Activated T-helper 9 cell treated with anti-CD3 and anti-CD28 coated beads, Interleukin-2, amount 50 U/mL, for 16 hours (primary cell): ENCODE measurements at regions not wholly inside any gene's neighbourhood (a gene's known extent, or its start where the extent isn't known, plus 50 kb on each side); places are given as distances from the start of the nearest gene placed in this dataset.

ENCODE experiments used
- DNase-seq: peaks from one replicate; pipeline ENCODE4 v3.0.0-alpha.2; 2020; ENCODE audit warnings: low read depth

DNA sequence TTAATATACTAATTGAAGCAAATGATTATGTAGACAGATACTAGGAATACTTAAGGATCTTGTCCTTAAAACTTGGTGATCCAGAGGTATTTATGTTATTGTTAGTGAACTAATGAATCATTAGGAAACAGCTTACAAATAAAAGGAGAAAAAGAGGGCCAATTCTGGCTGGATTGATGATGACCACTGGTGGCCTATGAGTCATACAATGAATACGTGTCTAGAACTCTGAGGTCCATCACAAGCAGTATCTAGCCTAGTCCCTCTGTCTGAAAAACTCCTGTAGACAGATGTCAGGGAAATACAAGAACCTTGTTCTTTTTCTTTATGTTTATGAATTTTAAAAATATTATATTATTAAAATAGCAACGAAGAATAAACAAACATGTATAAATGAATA is 51.7 kb upstream of the RTL1 start:
- no peak for DNase-seq

DNA sequence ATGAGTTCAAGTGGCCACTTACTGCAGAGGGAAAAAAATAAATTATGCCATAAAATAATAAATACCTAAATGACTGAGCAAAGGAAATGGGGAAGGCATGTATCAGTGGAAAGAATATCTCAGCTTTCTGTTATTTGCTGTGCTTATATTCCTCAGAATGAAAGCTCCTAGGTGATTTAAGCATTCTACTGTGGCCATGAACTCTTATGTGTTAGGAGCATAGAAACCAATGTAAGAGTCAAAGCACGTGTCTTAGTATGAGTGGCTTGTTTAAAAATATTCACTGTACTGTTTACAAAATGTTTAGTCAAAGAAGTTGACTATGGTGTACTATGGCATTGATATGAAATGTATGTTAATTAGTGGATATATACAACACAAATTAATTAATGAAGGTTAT is 59.0 kb upstream of the RTL1 start:
- no peak for DNase-seq

DNA sequence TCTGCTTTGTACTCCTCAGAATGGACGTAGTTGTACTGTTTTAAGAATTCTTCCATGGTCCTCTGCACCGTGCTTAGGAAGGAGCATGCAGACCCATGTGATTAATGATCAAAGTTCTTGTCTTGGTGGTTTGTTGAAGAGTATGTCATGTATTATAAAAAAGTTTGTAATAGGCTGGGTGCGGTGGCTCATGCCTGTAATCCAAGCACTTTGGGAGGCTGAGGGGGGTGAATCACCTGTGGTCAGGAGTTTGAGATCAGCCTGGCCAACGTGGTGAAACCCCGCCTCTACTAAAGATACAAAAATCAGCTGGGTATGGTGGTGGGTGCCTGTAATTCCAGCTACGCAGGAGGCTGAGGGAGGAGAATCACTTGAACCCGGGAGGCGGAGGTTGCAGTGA is 61.8 kb upstream of the RTL1 start:
- no peak for DNase-seq

DNA sequence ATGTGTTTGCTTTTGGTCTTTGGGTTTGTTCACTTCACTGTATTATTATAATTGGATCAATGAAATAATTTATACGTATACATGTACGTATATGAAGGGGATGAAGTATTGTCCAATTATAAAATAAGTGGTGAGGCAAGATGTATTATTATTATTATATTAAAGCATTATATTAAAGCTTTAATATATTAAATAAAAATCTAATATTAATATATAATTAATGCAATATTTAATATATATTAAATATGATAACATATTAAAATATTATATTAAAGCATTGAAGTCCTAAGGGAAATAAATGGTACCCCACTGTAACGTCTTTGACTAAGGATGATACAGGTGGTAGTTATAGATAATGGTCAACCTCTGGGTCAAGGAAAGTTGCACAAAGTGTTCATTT is 63.7 kb upstream of the RTL1 start:
- no peak for DNase-seq

DNA sequence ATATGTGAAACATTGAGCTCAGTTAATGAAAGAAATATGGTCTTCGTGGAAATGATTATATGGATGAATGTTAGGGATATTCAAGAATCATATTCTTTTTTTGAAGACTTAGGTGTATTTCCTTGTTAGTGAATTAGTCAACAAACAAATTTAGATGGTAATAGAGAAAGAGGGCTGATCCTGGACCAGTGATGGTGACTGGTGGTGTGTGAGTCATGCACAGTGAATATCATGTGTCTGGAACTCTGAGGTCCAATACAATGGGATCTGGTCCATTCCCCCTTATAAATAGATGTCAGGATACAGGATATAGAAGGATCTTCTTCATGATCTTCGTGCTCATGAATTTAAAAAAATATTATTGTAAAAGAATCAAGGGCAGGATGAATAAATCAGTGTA is 64.4 kb upstream of the RTL1 start:
- no peak for DNase-seq

DNA sequence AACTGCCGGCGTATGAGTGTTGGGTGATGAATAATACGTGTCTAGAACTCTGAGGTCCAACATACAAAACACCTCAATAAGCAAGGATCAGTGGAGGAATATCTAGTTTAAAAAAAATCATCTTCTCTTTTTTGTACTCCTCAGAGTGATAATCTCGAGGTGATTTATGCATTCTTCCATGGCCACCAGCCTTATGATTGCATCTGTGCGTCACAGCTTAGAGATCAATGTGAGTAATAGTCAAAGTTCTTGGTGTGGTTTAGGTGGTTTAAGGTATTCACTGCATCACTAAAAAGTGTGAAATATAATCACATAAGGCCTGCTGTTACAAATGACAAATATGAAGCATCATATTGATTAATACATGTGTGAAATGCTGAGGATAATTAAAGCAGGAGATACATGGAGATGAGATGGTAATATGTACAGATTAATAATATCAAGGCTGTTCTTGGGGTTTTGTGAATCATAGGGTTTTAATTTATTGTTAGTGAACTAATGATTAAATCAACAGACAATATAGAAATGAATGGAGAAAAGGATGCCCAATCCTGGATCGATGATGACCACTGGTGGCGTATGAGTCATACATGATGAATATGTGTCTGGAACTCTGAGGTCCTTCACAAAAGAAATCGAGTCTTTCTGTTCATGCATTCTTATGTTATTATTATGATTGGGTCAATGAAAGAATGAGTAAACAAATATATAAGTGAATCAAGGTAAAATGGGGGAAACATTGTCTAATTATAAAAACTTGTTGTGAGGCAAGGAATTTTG is 68.8 kb upstream of the RTL1 start:
- DNase-seq, result no peak

DNA sequence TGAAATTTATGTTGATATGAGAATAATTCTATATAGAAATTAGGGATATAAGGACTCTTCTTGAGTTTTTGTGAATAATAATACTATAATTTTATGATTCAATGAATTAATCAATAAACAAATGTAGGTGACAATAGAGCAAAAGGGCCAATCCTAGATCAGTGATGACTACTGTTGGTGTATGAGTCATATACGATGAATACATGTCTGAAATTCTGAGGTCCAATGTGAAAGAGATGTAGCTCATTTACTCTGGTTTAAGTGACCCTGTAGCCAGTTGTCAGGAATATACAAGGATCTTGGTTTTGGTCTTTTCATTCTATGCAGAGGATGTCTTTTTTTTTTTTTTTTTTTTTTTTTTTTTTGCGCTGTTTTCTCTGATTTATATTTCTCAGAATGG is 72.1 kb upstream of the RTL1 start:
- no peak for DNase-seq

DNA sequence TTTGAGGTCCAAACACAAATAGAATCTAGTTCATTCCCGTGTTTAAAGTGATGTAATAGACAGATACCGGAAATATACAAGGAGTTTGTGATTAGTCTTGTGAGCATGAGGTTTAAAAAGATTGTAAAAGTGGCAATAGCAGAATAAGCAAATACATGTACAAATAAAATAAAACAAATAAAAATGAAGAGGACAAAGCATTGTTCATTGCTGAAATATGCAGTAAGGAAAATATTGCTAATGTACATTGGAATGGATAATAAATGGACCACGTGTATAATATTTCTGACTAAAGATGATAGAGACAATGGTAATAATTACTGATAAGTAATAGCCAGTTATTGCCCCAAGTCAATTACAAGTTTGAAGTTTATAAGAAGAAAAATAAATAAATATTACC is 75.6 kb upstream of the RTL1 start:
- no peak for DNase-seq

DNA sequence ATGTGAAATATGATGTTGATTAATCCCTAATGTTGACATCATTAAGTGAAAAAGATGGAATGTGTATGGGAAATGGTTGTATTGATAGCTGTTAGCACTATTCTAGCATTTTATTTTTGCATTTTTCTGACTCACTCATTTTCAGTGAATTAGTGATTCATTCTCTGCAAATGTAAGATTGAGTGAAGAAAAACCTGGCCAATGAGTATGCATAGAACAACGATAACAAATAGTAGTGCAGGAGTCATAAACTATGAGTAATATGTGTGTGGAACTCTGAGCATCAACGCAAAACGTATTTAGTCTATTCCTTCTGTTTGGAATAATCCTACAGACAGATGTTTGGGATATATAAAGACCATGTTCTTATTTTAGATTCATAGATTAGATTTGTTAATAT is 76.3 kb upstream of the RTL1 start:
- DNase-seq, result no peak

DNA sequence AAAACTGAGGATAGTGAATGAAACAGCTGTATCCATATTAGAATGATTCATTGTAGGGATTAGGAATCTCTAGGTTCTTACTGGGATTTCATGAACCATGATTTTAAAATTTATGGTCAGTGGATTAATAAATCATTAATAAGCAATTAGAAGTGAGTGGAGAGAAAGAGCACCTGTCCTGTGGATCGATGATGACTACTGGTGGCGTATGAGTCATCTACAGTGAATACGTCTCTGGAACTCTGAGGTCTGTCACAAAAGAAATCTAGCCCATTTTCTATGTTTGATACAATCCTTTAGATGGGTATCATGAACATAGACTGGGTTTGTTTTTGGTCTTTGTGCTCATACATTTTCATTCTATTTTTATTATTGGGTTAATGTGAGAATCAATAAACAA is 77.3 kb upstream of the RTL1 start:
- no peak for DNase-seq

DNA sequence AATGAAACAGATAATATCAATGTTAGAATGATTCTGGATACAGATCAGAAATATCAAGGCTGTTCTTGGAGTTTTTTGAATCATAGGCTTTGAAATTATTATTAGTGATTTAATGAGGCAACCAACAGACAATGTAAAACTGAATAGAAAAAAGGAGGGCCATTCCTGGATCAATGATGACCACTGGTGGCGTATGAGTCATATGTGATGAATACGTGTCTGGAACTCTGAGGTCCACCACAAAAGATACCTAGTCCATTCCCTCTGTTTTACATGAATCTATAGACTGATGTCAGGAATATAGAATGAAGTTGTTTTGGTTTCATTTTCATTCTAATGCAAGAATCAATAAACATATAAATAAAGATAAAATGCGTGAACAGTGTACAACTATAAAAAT is 78.3 kb upstream of the RTL1 start:
- no peak for DNase-seq

DNA sequence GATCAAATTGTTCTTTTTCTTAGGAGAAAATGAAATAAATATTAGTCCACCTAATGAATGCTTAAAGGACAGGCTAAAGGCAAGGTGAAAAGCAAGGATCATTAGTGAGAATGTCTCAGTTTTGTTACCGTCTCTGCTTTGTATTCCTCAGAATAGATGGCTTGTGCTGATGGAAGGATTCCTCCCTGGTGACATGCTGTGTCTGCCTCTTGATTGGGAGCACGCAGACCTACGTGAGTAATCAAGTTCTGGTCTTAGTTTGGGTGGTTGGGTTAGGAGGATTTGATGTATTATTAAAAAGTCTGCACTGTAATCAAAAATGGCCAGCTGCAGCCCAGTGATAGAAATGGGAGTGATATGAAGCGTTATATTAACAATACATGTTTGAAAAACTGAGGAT is 78.8 kb upstream of the RTL1 start:
- no peak for DNase-seq

DNA sequence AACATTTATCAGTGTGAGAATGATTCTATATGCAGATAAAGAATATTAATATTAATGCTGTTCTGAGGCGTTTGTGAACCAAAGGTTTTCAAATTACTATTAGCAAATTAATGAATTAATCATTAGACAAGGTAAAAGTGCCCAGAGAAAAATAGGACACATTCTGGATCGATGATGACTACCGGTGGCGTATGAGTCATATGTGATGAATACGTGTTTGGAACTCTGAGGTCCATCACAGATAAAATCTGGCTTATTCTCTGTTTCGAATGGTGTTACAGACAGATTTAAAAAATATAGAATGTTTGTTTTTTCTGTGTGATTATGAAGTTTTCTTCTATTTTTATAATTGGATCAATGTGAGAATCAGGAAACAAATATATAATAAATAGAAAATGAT is 79.2 kb upstream of the RTL1 start:
- no peak for DNase-seq

DNA sequence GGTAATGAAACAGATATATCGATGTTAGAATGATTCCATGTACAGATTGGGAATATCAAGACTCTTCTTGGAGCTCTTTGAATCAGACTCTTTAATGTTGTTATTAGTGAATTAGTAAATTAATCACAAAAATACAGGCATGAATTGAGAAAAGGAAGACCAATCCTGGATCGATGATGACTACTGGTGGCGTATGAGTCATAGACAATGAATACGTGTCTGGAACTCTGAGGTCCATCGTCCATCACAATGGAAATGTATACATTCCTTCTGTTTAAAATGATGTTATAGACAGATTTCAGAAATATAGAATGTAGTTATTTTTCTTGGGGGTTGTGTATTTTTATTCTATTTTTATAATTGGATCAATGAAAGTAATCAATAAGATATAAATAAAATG is 80.2 kb upstream of the RTL1 start:
- DNase-seq, result no peak

DNA sequence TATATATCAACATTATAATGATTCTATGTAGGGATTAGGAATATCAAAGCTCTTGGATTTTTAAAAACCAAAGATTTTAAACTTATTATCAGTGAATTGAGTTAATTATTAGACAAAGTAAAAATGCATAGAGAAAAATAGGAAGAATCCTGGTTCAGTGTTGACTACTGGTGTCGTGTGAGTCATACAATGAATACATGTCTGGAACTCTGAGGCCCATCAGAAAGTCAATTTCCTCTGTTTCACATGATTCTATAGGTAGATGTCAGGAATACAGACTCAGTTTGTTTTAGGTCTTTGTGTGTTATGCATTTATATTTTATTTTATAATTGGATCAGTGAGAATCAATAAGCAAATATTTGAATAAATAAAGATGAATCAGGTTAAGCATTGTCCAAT is 84.5 kb upstream of the RTL1 start:
- no peak for DNase-seq

DNA sequence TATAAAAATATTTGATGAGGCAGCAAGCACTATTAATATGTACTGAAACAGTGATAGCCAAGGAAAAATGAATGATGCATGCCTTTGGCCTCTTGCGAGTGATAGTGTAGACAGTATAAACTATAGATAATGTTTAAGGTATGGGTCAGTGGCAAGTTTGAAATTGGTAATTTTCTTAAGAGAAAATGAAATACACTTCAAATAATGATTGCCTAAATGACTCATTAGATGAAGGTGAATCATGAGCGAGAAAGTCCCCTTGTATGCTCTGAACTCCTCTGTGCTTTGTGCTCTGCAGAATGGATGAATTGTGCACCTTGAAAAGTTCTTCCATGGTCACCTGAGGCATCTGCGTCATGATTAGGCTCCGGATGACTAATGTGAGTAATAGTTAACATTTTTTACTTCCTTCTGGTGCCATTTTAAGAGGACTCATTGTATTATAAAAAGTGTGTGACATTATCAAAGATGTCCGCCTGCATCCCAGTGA is 84.9 kb upstream of the RTL1 start:
- no peak for DNase-seq

DNA sequence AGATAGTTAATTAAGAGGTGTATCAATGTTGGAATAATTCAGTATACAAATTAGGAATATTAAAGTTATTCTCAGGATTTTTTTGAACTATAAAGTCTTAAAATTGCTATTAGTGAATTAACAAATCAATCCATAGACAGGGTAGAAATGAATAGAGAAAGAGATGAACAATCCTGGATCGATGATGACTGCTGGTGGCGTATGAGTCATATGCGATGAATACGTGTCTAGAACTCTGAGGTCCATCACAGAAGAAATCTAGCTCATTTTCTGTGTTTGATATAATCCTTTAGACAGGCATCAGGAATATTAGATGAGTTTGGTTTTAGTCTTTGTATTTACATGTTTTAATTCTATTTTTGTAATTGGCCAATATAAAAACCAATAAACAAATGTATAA is 85.4 kb upstream of the RTL1 start:
- DNase-seq, result no peak

DNA sequence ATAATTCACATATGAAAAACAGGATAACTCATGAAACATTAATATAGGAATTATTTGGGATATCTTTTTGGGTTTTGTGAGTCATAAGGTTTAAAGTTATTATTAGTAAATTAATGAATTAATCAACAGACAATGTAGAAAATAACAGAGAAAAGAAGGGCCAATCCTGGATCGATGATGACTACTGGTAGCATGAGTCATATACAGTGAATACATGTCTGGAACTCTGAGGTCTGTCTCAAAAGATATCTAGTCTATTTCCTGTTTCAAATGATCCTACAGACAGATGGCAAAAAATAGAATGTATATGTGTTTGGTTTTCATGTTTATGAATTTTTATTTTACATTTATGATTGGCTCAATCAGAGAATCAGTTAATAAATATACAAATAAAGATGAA is 86.4 kb upstream of the RTL1 start:
- DNase-seq, result no peak

DNA sequence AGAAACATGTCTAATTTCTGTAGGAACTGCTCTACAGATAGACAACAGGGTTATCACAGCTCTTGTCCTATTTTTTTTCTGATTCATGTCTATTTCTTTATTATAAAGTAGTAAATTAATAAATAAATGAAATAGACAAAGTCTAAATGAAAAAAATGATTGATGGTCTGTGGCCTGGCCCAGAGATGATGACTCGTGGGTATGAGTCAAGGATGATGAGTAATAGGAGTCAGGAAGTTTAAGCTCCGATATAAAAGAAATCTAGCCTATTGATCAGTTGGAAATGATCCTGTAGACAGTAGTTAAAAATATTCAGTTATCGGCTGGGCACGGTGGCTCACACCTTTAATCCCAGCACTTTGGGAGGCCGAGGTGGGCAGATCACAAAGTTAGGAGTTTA is 90.6 kb upstream of the RTL1 start:
- DNase-seq, result no peak

DNA sequence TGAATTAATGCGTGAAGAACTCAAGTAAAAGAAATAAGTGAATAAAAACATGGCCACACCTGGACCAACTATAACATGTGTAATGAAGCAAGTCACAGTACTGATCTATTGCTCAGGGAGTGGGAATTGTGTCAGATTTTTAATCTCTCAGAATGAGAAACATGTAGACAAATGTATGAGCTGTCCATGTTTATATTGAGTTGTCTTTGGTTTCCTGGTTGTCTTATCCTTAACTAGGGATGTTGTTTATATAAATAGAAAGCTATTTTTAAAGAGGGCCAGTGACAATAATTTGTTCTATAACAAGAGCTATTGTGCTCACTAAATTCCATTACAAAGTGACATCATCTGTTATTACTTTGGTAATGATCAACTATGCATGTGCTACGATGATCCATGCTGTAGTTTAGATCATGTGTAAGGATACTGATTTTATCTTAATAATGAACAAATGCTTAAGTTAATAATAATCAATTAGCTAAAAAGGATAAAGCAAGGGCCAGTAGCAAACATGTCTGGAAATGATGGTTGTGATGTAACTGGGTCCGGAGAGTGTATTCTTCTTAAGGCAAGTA is 91.3 kb upstream of the RTL1 start:
- DNase-seq, result no peak

DNA sequence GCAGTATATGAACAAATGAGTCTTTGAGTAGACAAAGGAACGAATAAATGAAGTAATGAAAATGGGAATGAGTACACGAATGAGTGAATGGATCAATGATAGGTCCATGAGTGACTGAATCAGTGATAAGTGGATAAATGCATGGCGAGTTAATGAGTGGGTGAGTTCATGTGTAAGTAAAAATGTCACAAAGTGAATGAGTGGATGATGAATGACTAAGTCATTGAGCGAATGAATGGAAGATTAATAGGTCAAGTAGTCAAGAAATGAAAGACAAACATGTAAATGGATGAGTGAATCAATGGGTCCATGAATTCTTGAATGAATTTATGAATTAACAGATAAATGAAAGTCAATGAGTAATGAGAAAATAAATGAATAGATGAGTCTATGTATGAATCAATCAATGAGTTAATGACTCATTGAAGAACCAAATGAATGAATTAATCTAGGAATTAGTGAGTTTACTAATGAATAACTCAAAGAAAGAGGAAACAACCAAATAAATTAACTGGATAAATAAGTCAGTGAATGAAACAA is 97.3 kb upstream of the RTL1 start:
- no peak for DNase-seq

DNA sequence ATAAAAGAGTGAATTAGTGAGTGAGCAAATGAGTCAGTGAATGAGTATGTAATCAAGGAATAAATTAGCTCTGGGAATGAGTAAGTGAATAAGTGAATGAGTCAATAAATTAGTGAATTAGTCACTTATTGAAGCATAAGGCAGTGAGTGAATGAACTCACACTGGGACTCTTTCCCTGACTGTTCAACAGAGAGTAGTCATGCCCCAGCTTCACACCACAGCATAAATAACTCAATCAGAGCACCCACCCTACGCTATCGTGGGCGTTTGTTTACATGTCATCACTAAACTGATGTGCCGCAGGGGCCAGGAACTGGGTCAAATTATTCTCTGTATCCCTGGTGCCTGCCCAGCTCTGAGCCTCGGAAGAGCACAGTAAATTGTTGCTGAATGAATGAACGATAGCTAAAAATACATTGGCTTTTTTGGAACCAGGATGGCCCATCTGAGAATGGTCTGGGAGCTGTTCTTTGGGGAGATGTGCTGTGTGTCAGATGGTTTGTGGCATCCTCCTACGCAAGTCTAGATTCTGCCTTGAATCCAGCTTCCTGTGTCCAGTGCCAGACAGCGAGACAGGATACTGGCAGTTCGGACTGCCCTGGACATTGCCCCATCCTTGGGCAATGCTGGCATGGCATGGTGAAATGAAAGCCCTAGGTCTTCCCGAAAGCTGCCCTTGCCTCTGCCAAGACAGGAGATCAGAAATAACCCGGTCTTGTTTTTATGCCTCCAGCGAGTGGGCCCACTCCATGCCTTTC is 98.0 kb upstream of the RTL1 start:
- DNase-seq, result no peak

DNA sequence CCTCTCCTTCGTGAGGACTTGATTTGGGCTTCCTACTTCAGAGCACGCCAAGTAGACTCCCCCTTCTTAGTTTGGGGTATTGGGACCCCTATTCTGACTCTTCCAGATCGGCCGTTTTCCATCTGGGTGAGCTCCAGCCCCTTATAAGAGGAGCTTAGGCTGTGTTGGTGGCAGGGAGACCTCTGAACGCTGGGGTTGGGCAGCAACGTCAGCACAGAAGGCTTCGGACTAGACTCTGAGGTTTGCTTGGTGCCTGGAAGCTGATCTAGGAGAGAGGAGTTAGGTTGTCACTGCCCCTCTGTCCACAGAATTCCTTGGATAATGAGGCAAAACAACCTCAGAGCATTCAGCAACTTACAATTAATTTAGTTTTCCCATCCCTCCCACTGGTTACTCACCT is 99.2 kb upstream of the RTL1 start:
- DNase-seq, result no peak
